ENCODE measurements at regions not wholly inside any gene's neighbourhood (a gene's known extent, or its start where the extent isn't known, plus 50 kb on each side); places are given as distances from the start of the nearest gene placed in this dataset.

- TF ChIP-seq TAF1 (IDR thresholded peaks at IDR 0.05; ENCODE audit: low read depth): no peak
- no peak for TF ChIP-seq RAD21 (conservative IDR thresholded peaks at IDR 0.05)
- no peak for TF ChIP-seq SMC3 (conservative IDR thresholded peaks at IDR 0.05; ENCODE audit: poor library complexity)
- TF ChIP-seq POLR2AphosphoS5 (IDR thresholded peaks at IDR 0.05): no peak
- no peak for TF ChIP-seq EZH2 (IDR thresholded peaks at IDR 0.05; ENCODE audit: borderline replicate concordance, insufficient read depth, low read length, poor library complexity, severe bottlenecking)
- no peak for TF ChIP-seq CTCF (IDR thresholded peaks at IDR 0.05; ENCODE audit: poor library complexity, severe bottlenecking)
- no peak for TF ChIP-seq REST (IDR thresholded peaks at IDR 0.05; ENCODE audit: borderline replicate concordance)
- TF ChIP-seq MXI1 (conservative IDR thresholded peaks at IDR 0.05; ENCODE audit: poor library complexity, severe bottlenecking): no peak
- no peak for TF ChIP-seq EP300 (conservative IDR thresholded peaks at IDR 0.05; ENCODE audit: poor library complexity, severe bottlenecking)
- no peaks in the 10 kb centered on the region for H3K79me2 ChIP-seq (replicated peaks; ENCODE audit: insufficient read depth, low read length)
- no peak overlapping the region for H3K9ac ChIP-seq (ENCODE audit: low read length)
- no peaks in the 10 kb centered on the region for H3K9me3 ChIP-seq (ENCODE audit: low read length)
- H3K9me2 ChIP-seq (ENCODE audit: insufficient read depth, low read length): no peaks in the 10 kb centered on the region
- H3K27me3 ChIP-seq (ENCODE audit: insufficient read depth, low read depth, low read length): peaks cover 26% of the 10 kb centered on the region
- H3F3A ChIP-seq (ENCODE audit: insufficient read depth, low read length, poor library complexity, severe bottlenecking): no peaks in the 10 kb centered on the region
- no peak overlapping the region for H3K27ac ChIP-seq (ENCODE audit: low read length)
- H3K4me2 ChIP-seq (ENCODE audit: low read length): no peak overlapping the region
- no peaks in the 10 kb centered on the region for H3K36me3 ChIP-seq (ENCODE audit: insufficient read depth, low read length)
- no peak overlapping the region for H2AFZ ChIP-seq (ENCODE audit: low read depth, low read length)
- no peaks in the 10 kb centered on the region for H4K20me1 ChIP-seq (ENCODE audit: insufficient read depth)
- no peak overlapping the region for H3K4me3 ChIP-seq (ENCODE audit: low read length)
Observed at GRCh38 chr3:87795701-87796100, 263.1 kb downstream of the CGGBP1 start.

- H3K9me2 ChIP-seq (ENCODE audit: insufficient read depth, low read length): no peaks in the 10 kb centered on the region
- H3K27me3 ChIP-seq (ENCODE audit: insufficient read depth, low read depth, low read length): peaks cover 26% of the 10 kb centered on the region
- H3K9me3 ChIP-seq (ENCODE audit: low read length): no peaks in the 10 kb centered on the region
- H3K79me2 ChIP-seq (replicated peaks; ENCODE audit: insufficient read depth, low read length): no peaks in the 10 kb centered on the region
- no peak overlapping the region for H3K9ac ChIP-seq (ENCODE audit: low read length)
- H4K20me1 ChIP-seq (ENCODE audit: insufficient read depth): no peaks in the 10 kb centered on the region
- H3F3A ChIP-seq (ENCODE audit: insufficient read depth, low read length, poor library complexity, severe bottlenecking): no peaks in the 10 kb centered on the region
- no peak overlapping the region for H3K27ac ChIP-seq (ENCODE audit: low read length)
- peak overlapping the region; percentile 73 for H3K4me3 ChIP-seq (ENCODE audit: low read length)
- TF ChIP-seq CTCF (IDR thresholded peaks at IDR 0.05; ENCODE audit: poor library complexity, severe bottlenecking) (no peak), REST (IDR thresholded peaks at IDR 0.05; ENCODE audit: borderline replicate concordance) (no peak), EP300 (conservative IDR thresholded peaks at IDR 0.05; ENCODE audit: poor library complexity, severe bottlenecking) (no peak), POLR2AphosphoS5 (IDR thresholded peaks at IDR 0.05) (no peak), TAF1 (IDR thresholded peaks at IDR 0.05; ENCODE audit: low read depth) (no peak), EZH2 (IDR thresholded peaks at IDR 0.05; ENCODE audit: borderline replicate concordance, insufficient read depth, low read length, poor library complexity, severe bottlenecking) (no peak), SMC3 (conservative IDR thresholded peaks at IDR 0.05; ENCODE audit: poor library complexity) (no peak), MXI1 (conservative IDR thresholded peaks at IDR 0.05; ENCODE audit: poor library complexity, severe bottlenecking) (no peak), RAD21 (conservative IDR thresholded peaks at IDR 0.05) (no peak)
- no peaks in the 10 kb centered on the region for H3K36me3 ChIP-seq (ENCODE audit: insufficient read depth, low read length)
- H3K4me2 ChIP-seq (ENCODE audit: low read length): no peak overlapping the region
- H2AFZ ChIP-seq (ENCODE audit: low read depth, low read length): no peak overlapping the region
Observed at GRCh38 chr3:87793337-87793877, 265.4 kb downstream of the CGGBP1 start.

All from neural cell (in vitro differentiated cells).